Colonic mucosa (tissue), 4 donors: ENCODE measurements at regions not wholly inside any gene's neighbourhood (a gene's known extent, or its start where the extent isn't known, plus 50 kb on each side); places are given as distances from the start of the nearest gene placed in this dataset.

Experiments used
- DNase-seq: peaks from one replicate; pipeline ENCODE4 v3.0.0-alpha.2; 2020
- H3K27ac ChIP-seq: fragments of 200-600 bp; one replicate; pipeline ENCODE4 v1.8.0; 2021
- H3K27me3 ChIP-seq: fragments of 200-600 bp; one replicate; pipeline ENCODE4 v1.8.0; 2021
- H3K36me3 ChIP-seq: fragments of 200-600 bp; one replicate; pipeline ENCODE4 v1.8.0; 2021
- H3K4me1 ChIP-seq: fragments of 200-600 bp; one replicate; pipeline ENCODE4 v1.8.0; 2021; ENCODE audit warnings: mild to moderate bottlenecking
- H3K4me3 ChIP-seq: fragments of 200-600 bp; one replicate; pipeline ENCODE4 v1.8.0; 2021
- H3K9ac ChIP-seq, 2 donors: one replicate each; pipeline ENCODE4 v1.7.0; 2013; ENCODE audit warnings: control low read depth in 2 of 2, low read depth in 2 of 2, low read length in 2 of 2
- H3K9me3 ChIP-seq: fragments of 200-600 bp; one replicate; pipeline ENCODE4 v1.8.0; 2021
- CTCF ChIP-seq: fragments of 200-600 bp; IDR thresholded peaks from one replicate; pipeline ENCODE4 v1.8.0; 2022; ENCODE audit warnings: antibody characterized with exemption, mild to moderate bottlenecking
- intact Hi-C: fragments of 100-400 bp; cut with DNase I; formaldehyde crosslinking; loops from one replicate; pipeline ENCODE4 v1.14.1; 2022
- donor health status: healthy.
- donor health status: DM: no; HTN: no; CAD: no.
- donor health status: DM: no; HTN: no; CAD: no.

- H3K9me3 ChIP-seq, result no peaks in the 10 kb centered on the region
- H3K9ac ChIP-seq, result no peak overlapping the region
- no peak overlapping the region for H3K27ac ChIP-seq
- intact Hi-C loops, result no loop called here
- no peak for TF ChIP-seq CTCF
- H3K36me3 ChIP-seq, result no peaks in the 10 kb centered on the region
- H3K4me1 ChIP-seq, result no peaks in the 10 kb centered on the region
- H3K27me3 ChIP-seq, result no peaks in the 10 kb centered on the region
- no peak for DNase-seq
- no peak overlapping the region for H3K4me3 ChIP-seq
Observed at GRCh38 chr3:5332270-5332956, 144.9 kb downstream of the EDEM1 start.

GRCh38 chr3:5339967-5340535 lies 152.5 kb downstream of the EDEM1 start:
- intact Hi-C loops, result no loop called here
- Histone ChIP-seq H3K4me1 (no peaks in the 10 kb centered on the region), H3K27ac (no peak overlapping the region), H3K9ac (no peak overlapping the region), H3K36me3 (no peaks in the 10 kb centered on the region), H3K9me3 (no peaks in the 10 kb centered on the region), H3K4me3 (no peak overlapping the region), H3K27me3 (no peaks in the 10 kb centered on the region)
- TF ChIP-seq CTCF, result no peak
- peak; percentile 21 for DNase-seq

- Histone ChIP-seq H3K36me3 (no peaks in the 10 kb centered on the region), H3K9me3 (no peaks in the 10 kb centered on the region), H3K4me3 (no peak overlapping the region), H3K27me3 (no peaks in the 10 kb centered on the region), H3K4me1 (no peaks in the 10 kb centered on the region), H3K9ac (no peak overlapping the region), H3K27ac (no peak overlapping the region)
- intact Hi-C loops, result no loop called here
- TF ChIP-seq CTCF, result no peak
- no peak for DNase-seq
Observed at GRCh38 chr3:5341610-5342009, 154.1 kb downstream of the EDEM1 start.

- no peak overlapping the region for H3K27ac ChIP-seq
- no peaks in the 10 kb centered on the region for H3K36me3 ChIP-seq
- DNase-seq, result no peak
- no peaks in the 10 kb centered on the region for H3K9me3 ChIP-seq
- no peak for TF ChIP-seq CTCF
- H3K4me3 ChIP-seq, result no peak overlapping the region
- intact Hi-C loops, result no loop called here
- no peak overlapping the region for H3K9ac ChIP-seq
- H3K4me1 ChIP-seq, result no peaks in the 10 kb centered on the region
- no peaks in the 10 kb centered on the region for H3K27me3 ChIP-seq
Observed at GRCh38 chr3:5343459-5343858, 156.0 kb downstream of the EDEM1 start.

- no peaks in the 10 kb centered on the region for H3K4me1 ChIP-seq
- intact Hi-C loops, result no loop called here
- no peak overlapping the region for H3K27ac ChIP-seq
- H3K4me3 ChIP-seq, result no peak overlapping the region
- H3K9ac ChIP-seq, result no peak overlapping the region
- H3K27me3 ChIP-seq, result no peaks in the 10 kb centered on the region
- H3K36me3 ChIP-seq, result no peaks in the 10 kb centered on the region
- DNase-seq, result no peak
- TF ChIP-seq CTCF, result no peak
- no peaks in the 10 kb centered on the region for H3K9me3 ChIP-seq
Observed at GRCh38 chr3:5344707-5345106, 157.2 kb downstream of the EDEM1 start.
